HG03354 (cell line): ENCODE measurements at regions not wholly inside any gene's neighbourhood (a gene's known extent, or its start where the extent isn't known, plus 50 kb on each side); places are given as distances from the start of the nearest gene placed in this dataset.

Experiments
- ATAC-seq: cut with Tn5 transposase; IDR thresholded peaks from one replicate; pipeline ENCODE4 v1.9.1; 2021; ENCODE audit warnings: mild to moderate bottlenecking; ENCODE audit not compliant: unreplicated experiment, poor library complexity, severe bottlenecking

- no peak for ATAC-seq
Observed at GRCh38 chr5:167777746-167778145, 513.7 kb upstream of the WWC1 start.

GRCh38 chr5:167778228-167778627 lies 513.2 kb upstream of the WWC1 start:
- ATAC-seq: no peak

GRCh38 chr5:167779644-167780043 lies 511.8 kb upstream of the WWC1 start:
- ATAC-seq: no peak

- no peak for ATAC-seq
Observed at GRCh38 chr5:167780177-167780576, 511.3 kb upstream of the WWC1 start.

DNA sequence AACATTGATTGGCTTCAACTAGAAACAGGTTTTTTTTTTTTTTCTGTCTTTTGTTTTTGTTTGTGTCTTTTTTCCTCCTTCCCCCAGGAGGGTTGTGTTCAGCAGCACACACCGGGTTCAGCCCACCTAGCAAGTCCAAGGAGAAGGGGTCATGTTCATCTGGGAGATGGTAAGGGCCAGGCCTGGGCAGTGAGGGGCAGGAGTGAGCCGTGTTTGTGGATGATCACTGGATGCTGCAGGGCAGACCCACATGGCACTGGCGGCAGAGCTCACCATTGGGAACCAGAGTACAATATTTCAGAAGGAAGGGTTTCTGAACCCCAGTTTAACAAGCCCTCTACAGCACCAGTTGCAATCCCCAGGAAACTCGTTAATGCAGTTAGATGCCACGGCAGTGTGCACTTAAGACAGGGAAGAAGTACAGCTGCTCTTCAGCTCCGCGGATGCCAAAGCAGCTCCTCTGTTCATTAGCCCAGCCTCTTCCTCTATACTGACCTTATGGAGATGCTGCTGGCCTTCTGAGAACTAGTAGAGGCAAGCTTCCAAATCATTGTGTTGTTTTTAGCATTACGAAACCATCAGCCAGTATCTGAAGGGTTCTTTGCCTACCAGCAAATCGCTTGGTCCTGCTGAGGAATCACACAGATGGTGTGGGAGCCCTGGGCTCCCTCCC lies 508.2 kb upstream of the WWC1 start:
- ATAC-seq: no peak

DNA sequence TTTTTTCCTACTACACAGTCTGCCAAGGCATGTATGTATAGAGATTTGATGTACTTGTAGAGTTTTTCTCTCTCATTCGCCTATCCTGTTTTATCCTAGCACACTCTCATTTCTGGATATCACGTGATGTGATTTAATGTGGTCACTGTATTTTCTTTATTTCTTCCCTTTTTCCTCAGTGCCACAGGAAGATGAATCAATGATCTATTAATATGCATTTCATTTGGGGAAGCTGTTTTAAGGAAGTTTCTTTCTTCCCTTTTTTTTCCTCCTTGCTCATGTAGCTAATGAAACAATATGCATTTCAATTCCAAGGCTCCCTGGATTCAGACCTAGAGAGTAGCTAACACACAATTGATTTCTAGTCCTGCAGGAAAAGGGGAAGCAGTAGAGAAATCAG lies 506.3 kb upstream of the WWC1 start:
- no peak for ATAC-seq

GRCh38 chr5:167785901-167786300 lies 505.5 kb upstream of the WWC1 start:
- no peak for ATAC-seq

- ATAC-seq: no peak
Observed at GRCh38 chr5:167786871-167787578, 504.4 kb upstream of the WWC1 start.

DNA sequence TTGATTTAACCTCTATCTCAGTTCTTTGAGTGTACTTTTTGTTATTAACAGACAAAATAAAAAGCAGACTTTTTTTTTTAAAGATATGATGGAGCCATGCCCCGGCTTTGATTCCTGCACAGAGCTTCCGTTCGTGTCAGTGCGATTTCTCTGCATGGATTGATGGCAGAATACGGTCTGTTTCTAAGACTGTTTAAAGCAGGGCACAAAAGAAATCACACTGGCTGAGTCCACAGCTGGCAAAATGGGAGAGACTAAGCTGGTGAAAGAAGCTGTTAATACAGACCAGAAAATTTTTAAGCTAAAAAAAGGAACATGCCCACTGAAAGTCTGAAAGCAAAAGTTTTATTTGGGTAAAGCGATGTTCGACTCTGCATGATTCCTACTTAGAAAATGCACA lies 501.4 kb upstream of the WWC1 start:
- no peak for ATAC-seq

DNA sequence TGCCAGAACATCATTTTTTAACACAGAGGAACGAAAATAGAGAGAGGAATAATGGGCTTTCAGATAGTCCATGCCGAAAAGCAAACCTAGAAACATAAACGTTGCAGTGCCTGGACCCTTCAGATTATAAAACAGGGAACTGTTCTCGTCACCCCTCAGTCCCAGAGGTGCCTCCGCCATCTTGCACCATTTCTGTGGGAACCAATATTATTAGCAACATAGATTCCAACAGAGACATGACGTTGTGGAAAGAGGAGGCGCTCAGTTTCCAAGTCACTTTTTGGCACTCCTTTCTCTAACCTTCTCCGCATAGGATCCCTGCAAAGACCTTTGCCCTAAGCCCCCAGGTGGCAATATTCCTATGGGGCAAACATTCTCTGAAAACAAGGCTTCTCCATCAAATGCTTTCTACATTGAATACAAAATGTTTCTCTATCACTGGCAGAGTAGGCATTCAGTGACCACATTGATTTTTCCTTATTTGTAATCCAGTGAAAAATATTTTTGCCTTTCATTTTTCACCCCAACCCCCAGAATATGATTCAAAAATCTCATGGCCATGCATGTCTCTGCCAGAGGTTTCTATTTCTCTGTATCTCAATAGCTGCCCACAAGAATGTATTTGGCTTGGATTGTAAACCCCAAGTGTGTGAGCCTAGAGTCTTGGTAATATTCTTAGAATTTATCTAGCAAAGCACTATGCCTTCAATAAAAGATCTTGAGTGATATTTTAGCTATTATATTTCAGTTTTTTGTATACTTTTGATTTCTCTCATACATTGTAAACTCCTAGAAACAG lies 500.8 kb upstream of the WWC1 start:
- no peak for ATAC-seq

DNA sequence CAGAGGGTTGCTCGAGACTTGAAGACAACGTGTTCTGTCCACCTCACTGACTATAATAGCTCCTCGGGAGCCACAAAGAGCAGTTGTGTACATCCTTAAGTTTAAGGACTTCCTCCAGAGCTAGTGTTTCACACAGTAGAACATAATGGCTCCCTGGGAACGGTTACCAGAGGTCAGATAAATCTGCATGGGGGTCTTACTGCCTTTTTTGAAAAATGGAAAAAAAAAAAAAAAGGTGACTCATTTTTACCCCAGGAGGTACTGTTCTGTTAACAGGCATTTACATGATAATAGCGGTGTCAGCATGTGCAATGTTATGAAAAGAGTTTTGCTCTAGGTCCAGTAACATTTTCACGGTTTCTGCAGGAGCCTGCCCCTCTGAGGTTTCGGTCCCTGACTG lies 498.9 kb upstream of the WWC1 start:
- ATAC-seq: no peak

DNA sequence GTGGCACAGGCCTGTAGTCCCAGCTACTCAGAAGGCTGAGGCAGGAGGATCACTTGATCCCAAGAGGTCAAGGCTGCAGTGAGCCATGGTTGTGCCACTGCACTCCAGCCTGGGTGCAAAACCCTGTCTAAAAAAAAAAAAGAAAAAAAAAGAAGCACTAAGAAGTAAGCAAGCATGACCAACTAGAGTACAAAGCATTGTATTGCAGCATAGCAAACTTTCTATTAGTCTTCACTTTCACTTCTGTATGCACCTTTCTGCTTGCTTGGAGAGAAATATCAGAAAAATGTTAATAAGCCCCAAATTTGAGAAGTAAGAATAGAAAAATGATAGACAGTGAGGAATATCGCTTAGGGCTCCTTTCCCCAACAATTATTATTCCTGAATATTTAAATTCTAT lies 497.7 kb upstream of the WWC1 start:
- ATAC-seq: no peak

- ATAC-seq: no peak
Observed at GRCh38 chr5:167794121-167794520, 497.3 kb upstream of the WWC1 start.

DNA sequence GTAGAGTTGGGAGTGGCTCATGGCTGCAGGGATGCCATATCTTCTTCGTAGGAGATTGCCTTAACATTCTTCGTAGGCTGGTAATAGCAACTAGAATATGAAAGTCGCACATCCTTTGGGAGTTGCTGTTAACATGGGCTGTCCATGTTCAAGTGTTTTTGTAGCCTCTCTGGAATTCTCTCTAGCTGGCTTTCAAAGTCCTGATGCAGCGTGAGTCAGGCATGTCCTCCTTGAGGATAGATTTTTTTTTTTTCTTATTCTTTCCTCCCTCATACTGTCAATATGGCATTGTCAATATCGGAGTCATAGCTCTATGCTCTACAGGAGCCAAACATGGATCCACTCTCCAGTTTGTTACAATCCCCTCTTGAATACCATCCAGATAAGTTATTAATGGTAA lies 494.8 kb upstream of the WWC1 start:
- ATAC-seq: no peak

DNA sequence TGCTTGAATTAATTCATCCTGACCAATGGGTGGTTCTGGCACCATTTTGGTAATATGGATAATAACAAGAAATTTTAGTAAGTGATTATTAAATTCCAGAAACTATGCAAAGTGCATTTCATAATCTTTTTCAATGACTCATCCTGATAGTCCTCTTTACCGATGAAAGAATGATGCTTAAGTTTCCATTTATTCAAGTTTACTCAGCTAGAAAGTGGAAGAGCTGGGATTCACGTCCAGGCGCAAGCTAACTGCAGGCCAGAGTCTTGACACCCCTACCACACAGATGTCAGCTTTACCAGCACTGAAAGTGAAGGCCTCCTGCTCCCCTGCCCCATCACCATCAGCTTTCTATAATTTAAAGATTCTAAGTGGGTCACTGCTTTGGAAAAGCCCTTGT lies 493.5 kb upstream of the WWC1 start:
- ATAC-seq: no peak

DNA sequence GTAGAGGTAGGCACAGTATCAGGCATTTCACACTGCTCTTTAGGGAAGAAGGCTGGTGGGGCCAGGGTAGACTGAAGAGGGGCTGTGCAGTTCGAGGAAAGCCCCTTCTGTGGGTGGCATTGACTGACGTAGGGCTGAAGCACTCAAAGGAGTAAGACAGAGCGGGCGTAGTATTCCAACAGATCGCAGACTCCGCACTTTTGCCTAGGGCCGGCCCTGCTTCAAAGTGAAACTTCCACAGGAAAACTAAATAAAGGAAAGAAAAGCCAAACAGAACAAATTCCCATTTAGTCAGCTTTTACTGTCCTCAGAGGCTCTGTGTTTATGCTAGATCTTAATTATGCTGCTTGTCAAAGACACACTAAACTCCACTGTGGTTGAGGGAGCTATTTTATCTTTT lies 493.0 kb upstream of the WWC1 start:
- no peak for ATAC-seq

GRCh38 chr5:167800427-167800826 lies 491.0 kb upstream of the WWC1 start:
- ATAC-seq: no peak

DNA sequence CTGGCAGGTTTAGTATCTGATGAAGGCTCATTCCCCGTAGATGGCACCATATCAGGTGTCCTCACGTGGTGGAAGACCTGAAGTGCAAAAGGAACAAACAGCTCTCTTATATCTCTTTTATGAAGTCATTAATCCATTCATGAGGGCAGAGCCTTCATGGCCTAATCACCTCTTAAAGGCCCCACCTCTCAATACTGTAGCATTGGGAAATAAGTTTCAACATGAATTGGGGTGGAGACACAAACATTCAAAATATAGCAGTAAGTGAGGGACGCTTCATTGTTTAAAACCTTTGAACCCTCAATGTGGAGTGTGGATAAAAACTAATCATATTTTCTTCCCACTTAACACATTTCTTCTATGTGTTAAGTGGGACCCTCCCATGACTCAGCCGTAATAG lies 489.4 kb upstream of the WWC1 start:
- ATAC-seq: no peak

DNA sequence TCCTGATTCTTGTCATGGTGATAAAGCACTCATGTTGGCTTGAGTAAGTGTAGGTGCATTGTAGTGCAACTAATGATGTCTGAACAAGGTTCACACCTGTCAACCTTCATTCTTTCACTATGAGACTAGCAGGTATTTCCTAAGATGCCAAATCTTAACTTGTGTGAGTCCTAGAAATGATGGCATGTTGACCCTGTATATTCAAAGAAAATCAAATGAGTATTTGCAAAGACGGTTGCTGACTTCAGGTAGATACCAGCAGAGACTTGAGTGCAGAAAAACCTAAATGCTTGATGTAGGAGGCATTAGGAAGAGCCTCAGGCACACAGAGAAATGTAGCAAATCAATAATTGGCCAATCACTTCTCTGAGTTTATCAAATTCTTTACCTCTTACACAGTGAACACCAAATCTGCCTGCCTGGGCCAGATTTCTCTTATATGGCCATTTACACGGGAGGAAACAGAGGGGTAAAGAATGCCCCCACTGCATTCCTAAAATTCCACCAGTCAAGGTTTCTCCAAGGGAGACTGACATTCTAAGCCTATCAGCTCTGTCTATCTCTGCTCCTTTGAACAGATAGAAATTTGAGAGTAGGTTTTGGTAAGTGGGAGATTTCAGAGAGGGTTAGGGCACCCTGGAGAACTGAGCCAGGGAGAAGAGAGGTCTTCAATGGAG lies 488.6 kb upstream of the WWC1 start:
- ATAC-seq: no peak

DNA sequence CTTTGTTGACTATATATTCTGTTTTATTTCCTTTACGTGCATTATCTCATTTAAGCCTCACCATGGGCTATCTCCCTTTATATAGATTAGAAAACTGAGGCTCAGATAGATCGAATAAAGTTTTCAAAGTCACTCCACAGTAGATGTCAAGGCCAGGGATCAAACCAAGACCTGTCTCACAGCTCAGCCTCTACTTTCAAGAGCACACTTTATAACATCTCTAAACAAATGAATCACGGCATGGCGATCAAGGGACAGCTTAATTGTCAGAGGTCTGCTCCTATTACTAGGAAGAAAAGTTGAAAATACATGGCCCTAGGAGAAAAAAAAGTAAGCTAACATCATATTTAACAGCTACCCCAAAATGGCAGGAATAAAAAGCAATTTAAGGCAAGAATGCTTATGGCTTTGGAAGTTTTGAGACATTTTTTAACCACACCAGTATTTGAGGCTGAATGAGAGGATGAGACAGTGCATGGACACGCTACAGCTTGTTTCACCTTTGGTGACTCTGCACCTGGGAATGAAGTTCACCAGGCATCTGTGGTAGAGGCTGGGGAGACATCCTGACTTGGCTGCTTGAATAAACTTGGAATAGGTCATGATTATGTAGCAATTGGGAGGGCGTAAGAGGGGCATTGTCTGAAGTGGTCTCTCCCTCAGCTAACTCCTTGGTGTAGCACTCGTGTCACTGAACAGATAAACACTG lies 486.8 kb upstream of the WWC1 start:
- no peak for ATAC-seq
